Left kidney (tissue), 1 donor: ENCODE measurements at regions not wholly inside any gene's neighbourhood (a gene's known extent, or its start where the extent isn't known, plus 50 kb on each side); places are given as distances from the start of the nearest gene placed in this dataset.

ENCODE experiments used
- DNase-seq: peaks from one replicate; pipeline ENCODE4 v3.0.0-alpha.2; 2013

DNA sequence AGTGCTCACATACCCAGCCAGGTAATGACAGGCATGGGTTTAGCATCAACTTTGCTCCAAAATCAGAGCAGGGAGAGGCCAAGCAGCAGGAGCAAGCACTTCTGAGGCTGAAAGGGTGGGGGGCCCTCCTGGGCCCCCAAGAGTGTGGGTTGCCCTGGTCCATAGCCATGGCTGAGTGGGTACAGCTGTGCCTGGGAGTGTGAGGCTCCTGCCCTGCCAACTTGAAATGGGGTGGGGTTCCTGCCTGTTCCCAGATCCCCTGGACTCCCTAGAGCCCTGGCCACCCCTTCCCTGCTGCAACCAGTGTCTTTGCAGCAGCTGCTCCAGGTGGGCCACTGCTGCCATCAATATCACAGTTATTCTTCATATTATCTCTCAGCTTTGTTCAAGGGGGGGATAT lies 1224.2 kb upstream of the GJE1 start:
- DNase-seq = no peak

DNA sequence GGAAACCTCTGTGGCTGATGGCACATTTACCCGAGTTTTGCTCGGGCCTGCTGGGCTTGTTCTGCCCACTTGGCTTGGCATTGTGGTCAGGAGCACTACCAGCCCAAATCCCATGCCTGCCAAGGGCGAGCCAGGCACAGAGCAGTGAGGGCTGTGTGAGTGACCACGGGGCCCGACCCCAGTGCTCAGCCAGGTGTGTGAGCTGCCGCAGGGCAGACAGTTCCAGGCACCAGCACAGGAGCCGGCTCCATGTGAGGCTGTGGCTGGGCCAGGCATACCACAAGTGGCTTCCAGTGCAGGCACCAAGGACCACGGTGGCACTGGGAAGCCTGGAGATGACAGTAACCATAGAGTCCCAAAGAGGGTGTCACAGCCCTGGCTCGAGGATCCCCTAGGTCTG lies 1225.5 kb upstream of the GJE1 start:
- DNase-seq = no peak

DNA sequence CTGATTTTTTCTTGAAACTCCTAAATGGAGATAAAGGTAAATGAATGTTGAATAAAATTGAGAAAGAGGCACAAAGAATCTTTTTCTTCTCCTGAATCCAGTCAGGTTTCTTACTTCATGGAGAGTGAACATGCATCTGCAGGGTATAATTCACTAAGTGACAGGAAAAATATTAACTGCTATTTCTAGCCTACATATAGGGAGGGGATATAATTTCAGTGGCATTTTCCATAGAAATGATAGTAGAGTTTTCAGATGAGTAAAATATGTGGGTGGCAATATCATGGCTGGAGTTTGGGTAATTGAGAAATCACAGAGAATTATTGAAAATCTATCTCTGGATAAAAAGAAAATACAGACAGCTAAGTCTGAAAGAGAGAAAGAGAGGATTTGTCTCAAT lies 1227.0 kb upstream of the GJE1 start:
- DNase-seq = no peak

DNA sequence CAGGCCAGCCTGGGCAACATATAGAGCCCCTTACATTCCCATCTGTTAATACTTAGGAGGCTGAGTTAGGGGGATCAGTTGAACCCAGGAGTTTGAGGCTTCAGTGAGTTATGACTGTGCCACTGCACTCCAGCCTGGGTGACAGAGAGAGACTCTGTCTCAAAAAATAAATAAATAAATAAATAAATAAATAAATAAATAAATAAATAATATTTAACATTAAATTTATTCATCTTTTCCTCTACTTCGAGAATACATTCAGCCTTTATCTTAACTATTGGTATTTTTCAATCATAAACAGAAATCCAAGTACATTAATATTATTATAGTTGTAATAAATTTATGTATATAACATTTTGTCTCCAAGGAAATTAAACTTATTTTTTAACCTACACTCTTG lies 1227.7 kb upstream of the GJE1 start:
- no peak for DNase-seq

DNA sequence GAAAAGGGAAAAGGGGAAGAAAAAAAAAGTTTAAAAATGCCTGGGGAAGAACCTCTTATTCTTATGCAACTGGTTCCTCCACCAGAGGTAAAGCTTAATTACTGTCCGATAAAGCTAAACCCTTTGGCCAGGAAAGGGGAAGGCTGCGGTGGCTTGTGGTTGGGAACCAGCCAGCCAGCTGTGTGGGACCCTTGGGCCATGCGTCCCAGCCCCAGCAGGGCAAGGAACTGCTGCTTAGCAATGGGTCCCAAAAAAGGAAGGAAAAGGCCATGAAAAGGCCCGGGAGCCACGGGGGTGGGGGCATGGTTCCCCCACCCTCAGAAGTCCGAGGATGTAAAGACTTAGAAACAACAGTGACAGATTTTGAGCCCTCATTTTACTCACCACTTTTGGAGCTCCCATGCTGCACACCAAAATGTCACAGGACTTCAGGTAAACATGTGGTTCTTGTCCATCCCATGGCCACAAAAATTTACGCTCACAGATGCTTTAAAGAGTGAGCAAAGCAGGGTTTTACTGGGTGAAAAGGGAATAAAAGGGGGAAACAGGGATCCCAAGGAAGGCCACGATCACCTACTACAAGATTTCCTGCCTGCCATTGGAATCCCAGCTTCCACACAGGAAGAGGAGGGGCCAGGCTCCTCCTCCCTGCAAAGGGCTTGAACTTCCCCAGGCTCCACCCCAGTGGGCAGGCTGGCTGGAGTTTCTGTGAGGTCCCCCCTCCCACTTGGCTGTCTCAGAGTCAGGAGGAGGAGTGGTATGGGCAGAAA lies 1234.7 kb upstream of the GJE1 start:
- DNase-seq = no peak

DNA sequence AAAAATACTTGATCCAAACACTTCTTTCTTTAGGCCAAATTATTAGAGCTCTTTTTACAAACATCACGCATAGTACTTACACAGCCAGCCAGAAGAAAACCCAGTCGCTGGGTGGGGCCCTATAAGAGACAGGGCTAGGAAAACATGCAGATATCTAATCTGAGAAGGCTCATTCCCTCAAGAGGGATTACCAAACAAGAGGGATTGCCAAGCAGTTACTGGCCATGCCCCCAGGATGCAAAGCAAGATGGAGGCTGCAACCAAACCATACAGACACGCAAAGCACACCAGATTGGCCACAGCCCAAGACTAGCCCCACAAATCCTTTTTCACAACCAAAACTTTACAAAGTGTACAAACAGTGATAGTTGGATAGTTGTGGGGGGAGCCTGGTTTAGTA lies 1235.4 kb upstream of the GJE1 start:
- no peak for DNase-seq

DNA sequence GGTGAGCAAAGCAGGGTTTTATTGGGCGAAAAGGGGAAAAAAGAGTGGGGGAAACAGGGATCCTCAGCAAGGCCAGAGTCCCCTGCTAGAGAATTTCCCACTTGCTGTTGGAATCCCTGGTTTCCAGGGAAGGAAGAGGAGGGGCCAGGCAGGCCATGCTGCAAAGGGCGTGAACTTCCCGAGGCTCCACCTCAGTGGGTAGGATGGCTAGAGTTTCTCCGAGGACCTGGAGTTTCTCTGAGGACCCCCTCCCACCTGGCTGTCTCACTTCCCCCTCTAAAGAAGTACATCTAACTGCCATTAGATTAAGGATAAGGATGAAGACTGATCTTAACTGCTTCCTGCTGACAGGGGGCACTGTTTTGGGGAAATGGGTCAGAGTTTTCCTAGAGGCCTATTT lies 1239.3 kb upstream of the GJE1 start:
- DNase-seq = no peak

DNA sequence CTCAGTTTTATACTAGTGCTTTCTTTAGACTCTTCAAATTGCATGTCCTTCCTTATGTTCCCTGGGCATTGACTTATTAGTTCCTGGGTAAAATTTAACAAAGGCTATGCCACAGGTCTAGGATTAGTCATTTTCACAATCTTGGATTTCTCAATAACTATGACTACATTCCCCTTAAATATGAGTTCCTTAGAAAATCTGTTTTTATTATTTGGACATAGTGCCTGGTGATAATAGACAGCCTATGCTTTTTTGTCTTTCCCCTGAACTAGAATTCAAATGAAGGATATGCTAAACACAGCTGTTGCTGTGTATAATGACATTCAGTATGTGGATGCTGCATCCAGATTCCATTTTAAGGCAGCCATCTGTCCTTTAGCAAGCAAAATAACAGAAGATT lies 1252.8 kb upstream of the GJE1 start:
- DNase-seq = no peak

DNA sequence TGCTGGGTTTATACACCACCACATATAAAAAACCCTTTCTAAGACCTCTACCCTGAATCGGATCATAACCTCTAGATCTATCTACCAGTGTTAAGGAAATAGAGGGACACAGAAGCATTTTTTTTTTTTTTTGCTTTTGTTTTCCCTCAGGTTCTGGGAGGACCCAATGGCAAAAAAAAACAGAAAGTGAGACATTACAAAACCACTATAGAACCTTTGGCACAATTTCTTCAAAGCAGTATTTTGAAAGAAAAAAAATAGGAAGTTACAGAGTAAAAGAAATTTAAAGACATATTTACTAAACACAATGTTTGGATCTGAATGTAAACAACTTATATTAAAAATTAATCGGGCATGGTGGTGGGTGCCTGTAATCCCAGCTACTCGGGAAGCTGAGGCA lies 1258.7 kb upstream of the GJE1 start:
- DNase-seq = no peak

DNA sequence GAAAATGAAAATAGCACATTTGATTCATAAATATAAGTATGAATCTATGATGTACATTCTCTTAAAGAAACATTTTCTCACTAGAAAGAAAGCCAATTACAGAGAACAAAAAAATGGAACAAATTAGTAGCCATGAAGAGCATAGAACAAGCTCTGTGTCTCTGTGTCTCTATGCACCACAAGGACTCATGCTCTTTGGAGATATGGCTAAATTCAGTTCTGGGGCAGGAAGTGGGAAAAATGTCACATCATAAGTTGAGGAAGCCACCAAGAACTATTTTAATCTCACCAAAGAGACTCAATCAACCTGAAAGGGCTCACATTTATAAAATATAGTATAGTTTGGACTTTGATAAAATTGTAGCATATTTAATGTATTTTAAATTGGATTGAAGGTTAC lies 1259.8 kb upstream of the GJE1 start:
- DNase-seq = no peak

DNA sequence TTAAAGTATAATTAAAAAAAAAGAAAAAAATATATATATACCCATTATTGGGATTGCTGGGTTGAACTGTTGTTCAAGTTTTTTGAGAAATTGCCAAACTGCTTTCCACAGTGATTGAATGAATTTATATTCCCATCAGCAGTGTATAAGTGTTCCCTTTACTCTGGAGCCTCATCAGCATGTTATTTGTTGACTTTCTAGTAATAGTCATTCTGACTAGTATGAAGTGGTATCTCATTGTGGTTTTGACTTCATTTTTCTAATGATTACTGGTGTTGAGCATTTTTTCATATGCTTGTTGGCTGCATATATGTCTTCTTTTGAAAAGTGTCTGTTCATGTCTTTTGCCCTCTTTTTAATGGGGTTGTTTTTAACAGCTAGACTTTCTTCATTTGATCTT lies 1260.8 kb upstream of the GJE1 start:
- DNase-seq = no peak

DNA sequence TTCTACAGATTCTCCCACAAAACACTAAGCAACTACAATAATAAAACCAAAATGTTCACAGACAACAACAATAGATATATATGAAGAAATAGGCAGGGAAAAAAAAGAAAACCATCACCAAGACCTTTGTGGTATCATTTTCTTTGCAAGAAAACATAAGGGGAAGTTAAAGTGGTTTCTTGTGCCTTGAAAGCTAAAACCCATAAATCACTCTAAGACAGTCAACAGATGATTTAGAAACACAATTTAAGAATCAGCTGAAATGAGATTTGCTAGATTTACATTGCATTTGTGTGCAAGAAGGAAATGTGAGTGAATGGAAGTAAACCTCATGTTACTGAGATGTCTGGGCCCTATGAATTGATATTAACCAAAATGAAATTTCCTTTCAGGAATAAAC lies 1265.4 kb upstream of the GJE1 start:
- no peak for DNase-seq

DNA sequence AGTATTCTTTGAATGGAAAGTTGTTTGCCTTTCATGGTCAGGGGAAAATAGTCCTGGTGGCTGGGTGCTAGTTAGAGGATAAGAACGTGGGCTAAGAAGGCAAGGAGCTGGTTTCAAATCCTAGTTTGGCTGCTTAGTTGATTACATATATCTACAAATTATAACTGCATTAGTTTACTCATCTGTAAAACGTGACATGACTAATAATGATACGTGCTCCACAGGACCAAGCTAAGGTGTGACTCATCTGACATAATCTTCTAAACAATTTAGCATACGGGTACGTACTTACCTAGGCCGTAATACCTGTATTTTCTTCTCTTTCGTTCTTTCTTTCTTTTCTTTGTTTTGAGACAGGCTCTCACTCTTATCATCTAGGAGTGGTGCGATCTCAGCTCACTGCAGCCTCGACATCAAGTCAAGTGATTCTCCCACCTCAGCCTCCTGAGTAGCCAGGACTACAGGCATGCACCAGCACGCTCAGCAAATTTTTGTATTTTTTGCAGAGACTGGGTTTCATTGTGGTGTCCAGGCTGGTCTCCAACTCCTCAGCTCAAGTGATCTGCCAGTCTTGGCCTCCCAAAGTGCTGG lies 1274.2 kb upstream of the GJE1 start:
- DNase-seq = no peak

DNA sequence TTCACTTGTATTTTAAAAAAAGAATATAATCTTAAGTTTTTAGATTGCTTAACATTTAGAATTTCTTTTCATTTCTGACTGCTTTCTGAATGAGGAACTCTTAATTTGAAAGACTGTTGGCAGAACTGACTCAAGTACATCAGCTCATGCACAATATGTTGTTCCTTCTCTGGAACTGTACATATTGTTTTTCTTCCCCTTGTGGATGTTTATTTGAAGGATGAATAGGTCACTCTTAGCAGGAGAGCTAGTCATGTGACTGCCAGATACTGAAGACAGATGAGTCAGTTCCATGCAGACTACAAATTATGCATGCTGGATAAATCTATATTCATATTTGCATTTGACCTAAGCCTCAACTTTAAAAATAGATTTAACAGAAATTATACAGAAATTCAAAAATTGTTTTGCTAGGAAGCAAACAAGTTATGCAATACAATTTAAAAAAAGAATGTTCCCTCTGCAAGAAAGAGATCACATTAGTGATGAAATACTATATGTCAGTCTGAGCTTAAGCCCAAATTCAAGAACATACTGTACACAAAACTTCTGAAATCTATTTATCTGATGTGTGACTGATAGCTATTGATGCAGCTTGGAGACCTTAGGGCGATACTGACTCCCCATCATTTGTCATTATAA lies 1274.9 kb upstream of the GJE1 start:
- DNase-seq = no peak

DNA sequence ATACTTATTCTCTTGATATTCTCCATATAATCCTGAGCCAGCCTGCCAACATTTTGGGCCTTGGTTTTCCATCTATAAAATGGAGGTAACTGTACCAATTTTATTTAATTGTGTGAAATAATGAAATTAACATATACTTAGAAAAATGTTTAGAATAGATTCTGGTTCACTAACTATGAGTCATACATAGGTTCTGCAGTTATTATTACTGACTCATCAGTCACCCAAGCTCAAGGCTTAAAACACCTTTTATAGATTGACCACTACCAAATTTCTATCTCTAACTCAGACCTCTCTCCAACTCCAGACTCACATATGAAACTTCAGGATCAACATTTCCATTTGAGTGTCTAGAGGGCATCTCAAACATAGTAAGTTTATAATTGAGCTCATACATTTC lies 1277.2 kb upstream of the GJE1 start:
- DNase-seq = no peak

DNA sequence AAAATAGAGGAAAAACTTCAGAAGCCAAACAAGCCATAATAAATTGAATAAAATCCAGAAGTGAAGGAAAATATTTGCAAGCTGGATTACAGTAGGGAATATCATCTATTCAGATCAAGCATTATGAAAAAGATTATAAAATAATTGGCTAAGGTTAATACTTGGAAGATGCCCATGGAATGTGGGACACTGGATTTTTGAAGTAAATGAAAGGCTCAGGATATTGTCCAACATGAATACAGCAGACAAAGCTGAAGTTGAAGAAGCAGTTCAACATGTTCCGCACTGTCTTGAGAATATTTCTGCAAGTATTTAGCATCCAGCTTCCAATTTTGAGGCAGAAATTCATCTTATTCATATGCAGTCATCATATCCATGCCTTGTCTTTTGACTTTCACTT lies 1278.4 kb upstream of the GJE1 start:
- no peak for DNase-seq

DNA sequence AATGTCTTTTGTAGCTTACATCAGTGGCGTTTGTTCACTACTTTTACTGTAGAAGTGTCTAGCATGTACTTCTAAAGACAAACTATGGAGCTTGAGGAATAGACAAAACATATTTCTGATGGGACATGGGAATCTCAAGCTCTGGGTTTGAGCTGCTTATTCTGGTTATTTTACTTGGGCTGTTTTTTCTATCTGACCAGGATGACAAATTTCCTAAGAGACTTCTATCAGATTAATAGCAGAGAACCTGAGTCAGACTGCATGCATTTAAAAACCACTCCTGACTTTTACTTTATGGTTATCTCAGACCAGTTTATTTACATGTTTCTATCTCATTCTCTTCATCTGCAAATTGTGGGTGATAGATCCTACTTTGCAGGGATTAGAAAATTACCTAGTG lies 1282.3 kb upstream of the GJE1 start:
- DNase-seq = no peak

DNA sequence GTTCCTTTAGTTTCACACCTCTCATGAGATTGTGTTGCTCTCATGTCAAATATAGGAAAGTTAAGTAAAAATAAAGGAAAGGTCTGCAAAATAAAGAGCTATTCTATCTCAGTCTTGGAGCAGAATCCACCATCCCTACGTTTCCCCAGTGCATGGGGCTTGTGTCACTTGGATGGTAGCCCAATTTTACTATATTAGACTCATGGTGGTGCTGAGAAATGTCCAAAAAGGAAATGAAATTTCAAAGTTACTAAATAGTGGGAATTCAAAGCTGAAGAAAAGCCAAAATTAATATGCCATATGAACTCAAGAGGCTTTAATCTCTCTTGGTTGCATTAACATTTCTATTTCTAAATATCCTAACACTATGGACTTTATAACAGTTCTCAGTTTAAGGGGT lies 1283.3 kb upstream of the GJE1 start:
- no peak for DNase-seq

DNA sequence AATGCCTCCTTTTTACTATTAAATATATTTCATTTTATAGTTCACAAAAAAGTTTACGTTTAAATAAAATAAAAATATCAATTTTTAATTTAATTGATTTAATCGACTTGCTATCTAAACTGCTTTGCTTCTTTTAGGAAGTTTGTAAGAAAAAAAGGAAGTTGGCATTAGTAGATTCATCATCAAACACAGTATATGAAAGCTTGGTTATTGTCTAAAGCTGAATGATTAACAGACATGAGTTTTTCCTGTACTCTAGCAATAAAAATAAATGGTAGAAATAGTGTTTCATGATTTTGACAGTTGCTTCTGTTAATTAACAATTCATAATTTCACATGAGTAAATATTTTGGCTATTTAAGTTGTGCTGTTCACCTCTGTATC lies 1285.5 kb upstream of the GJE1 start:
- DNase-seq = no peak

DNA sequence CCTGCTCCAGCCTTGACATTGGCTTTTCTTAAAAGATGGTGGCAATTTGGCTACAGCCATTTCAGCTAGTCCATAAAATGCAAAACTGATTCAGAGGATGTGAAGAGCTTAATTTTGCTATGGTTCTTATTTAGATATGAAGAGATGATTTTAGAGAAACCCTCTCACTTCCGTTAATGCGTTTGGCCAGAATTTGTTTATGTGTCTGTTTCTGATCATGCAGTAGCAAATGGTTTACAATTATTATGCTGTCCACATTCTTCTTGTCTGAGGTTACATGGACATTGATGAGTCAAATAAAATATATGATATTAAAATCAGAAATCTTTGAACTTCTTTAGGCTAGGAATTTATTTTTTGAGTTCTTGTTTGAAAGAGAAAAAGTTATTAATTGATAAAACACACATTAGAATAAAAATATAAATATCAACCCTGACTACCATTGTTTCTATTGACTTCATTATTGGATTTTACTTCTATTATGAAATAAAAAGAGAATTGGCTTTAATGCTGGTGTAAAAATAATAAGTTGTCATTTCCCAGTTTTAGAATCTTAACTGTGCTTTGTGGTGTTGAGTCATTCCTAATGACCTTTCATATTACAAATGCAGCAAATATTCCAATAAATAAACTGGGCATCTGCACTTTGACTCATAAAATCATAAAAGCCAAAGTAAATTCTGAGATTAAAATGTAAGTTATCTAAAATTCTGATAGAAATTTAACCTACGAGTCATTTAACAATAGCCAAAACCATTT lies 1286.0 kb upstream of the GJE1 start:
- DNase-seq = no peak

DNA sequence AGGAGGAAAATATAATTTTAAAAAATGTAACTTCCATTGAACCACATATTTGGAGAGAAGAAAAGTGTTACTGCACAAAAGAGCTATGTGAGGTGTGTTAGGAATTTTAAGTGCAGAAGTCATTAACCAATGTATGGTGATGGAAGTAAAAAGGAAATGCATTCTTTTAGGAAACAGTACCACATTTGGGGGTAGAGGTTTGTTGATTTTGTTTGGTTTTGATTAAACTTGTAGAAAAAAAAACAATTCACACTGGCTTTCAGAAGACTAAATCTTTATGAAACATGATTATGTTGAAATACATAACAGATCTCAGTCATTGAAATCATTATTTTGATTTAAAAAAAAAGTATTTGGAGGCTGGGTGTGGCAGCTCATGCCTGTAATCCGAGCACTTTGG lies 1287.0 kb upstream of the GJE1 start:
- no peak for DNase-seq

DNA sequence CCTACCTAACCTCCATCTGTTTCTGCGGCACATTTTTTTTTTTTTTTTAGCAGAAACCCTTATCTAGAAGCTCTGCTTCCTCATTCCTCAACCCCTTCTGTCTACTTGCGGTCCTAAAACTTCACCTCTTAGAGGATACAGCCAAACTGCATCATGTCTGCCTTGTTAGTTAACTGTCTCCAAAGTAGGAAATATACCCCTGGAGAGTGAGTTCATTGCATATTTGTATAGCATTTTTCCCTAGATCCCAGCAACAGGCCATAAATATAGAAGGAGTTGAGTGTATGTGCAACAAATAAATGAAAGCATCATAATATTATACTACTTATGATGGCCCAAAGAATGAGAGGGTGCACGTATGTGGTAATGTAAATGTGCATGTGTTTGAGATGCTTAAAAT lies 1288.6 kb upstream of the GJE1 start:
- no peak for DNase-seq

DNA sequence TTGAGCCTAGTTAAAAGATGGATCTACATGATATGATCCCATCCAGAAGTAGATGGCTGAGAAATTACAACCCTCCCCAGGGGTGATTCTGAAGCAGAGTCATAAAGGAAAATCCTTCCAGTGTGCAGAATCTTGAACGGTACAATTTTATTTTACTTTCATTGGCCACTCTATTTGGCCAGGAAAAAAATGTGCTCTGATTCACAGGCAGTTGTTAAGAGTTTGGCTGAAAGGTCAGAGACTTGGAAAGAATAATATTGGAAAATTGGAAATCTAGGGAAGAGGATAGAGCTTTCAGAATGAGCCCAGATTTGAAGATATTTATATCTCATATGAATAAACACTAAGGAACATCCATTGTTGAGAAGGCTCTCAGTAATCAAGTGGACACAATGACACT lies 1299.3 kb upstream of the GJE1 start:
- no peak for DNase-seq
